ENCODE measurements at regions not wholly inside any gene's neighbourhood (a gene's known extent, or its start where the extent isn't known, plus 50 kb on each side); places are given as distances from the start of the nearest gene placed in this dataset.

GRCh38 chr17:20805751-20806150, 226.2 kb downstream of the CDRT15L2 start:
- TF ChIP-seq, protein P1, sequence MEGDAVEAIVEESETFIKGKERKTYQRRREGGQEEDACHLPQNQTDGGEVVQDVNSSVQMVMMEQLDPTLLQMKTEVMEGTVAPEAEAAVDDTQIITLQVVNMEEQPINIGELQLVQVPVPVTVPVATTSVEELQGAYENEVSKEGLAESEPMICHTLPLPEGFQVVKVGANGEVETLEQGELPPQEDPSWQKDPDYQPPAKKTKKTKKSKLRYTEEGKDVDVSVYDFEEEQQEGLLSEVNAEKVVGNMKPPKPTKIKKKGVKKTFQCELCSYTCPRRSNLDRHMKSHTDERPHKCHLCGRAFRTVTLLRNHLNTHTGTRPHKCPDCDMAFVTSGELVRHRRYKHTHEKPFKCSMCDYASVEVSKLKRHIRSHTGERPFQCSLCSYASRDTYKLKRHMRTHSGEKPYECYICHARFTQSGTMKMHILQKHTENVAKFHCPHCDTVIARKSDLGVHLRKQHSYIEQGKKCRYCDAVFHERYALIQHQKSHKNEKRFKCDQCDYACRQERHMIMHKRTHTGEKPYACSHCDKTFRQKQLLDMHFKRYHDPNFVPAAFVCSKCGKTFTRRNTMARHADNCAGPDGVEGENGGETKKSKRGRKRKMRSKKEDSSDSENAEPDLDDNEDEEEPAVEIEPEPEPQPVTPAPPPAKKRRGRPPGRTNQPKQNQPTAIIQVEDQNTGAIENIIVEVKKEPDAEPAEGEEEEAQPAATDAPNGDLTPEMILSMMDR (conservative IDR thresholded peaks at IDR 0.05; ENCODE audit: low read length): no peak
- TF ChIP-seq EZH2phosphoT487 (IDR thresholded peaks at IDR 0.05; ENCODE audit: borderline replicate concordance, low read depth, low read length): no peak

All from OCI-LY7 (cell line).